PC-3 (cell line): ENCODE measurements at regions not wholly inside any gene's neighbourhood (a gene's known extent, or its start where the extent isn't known, plus 50 kb on each side); places are given as distances from the start of the nearest gene placed in this dataset.

Experiments
- EZH2 ChIP-seq: fragments of 300-600 bp; sonication (generic); IDR thresholded peaks from one replicate; pipeline ENCODE4 v1.6.1; 2017; ENCODE audit warnings: antibody characterized with exemption, mild to moderate bottlenecking, low read length; ENCODE audit not compliant: unreplicated experiment
- TF ChIP-seq, protein P1 (sequence below): fragments of 300-600 bp; sonication (generic); conservative IDR thresholded peaks from 2 replicates; pipeline ENCODE4 v1.5.1; 2017; ENCODE audit warnings: antibody characterized with exemption, low read depth, mild to moderate bottlenecking, low read length

DNA sequence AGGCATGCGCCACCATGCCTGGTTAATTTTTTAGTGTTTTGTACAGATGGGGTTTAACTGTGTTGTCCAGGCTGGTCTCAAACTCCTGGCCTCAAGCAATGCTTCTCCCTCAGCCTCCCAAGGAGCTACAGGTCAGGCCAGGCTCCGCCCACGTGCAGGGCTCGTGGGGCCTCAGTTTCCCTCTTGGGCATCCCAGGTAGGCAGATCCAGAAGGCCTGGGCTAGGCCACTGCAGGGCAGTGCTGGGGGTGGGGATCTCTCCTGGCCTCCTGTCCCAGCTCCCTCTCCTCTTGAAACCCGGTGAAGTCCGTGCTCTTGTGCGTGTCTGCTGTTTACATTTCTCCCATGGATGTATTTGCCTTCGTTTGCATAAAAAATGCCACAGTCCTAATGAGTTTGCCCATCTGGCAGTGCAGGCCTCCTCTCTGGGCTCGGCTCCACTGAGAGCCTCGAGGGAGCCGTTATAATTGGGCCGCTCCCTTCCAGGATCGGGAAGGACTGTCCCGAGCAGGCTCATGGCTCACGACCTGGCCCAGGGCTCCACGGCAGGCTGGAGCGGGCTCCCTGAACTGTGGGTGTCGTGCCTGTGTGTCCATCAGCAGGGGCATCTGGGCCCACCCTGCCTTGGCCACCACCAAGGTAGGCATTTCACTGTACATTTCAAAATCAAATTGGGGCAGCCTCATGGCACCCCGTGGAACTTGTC, 52.6 kb upstream of the RUFY1 start:
- TF ChIP-seq, protein P1, sequence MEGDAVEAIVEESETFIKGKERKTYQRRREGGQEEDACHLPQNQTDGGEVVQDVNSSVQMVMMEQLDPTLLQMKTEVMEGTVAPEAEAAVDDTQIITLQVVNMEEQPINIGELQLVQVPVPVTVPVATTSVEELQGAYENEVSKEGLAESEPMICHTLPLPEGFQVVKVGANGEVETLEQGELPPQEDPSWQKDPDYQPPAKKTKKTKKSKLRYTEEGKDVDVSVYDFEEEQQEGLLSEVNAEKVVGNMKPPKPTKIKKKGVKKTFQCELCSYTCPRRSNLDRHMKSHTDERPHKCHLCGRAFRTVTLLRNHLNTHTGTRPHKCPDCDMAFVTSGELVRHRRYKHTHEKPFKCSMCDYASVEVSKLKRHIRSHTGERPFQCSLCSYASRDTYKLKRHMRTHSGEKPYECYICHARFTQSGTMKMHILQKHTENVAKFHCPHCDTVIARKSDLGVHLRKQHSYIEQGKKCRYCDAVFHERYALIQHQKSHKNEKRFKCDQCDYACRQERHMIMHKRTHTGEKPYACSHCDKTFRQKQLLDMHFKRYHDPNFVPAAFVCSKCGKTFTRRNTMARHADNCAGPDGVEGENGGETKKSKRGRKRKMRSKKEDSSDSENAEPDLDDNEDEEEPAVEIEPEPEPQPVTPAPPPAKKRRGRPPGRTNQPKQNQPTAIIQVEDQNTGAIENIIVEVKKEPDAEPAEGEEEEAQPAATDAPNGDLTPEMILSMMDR, result no peak
- no peak for TF ChIP-seq EZH2
